NCI-H128 (cell line): ENCODE measurements at regions not wholly inside any gene's neighbourhood (a gene's known extent, or its start where the extent isn't known, plus 50 kb on each side); places are given as distances from the start of the nearest gene placed in this dataset.
"Not testable (repeated sequence)": the region's sequence is repeated elsewhere in the genome, so short reads cannot be mapped to it uniquely, and the experiment has no call there.

ENCODE experiments used
- DNase-seq: peaks from one replicate; lab custom pipeline; 2025; ENCODE audit not compliant: unreplicated experiment; lab: John Stamatoyannopoulos, UW

- no peak for DNase-seq
Measured at GRCh38 chr4:188432328-188432727, 293.1 kb downstream of the TRIML1 start.

GRCh38 chr4:188433741-188434315 lies 294.6 kb downstream of the TRIML1 start:
- no peak for DNase-seq

GRCh38 chr4:188434643-188435042 lies 295.4 kb downstream of the TRIML1 start:
- DNase-seq, result no peak

GRCh38 chr4:188435381-188435780 lies 296.1 kb downstream of the TRIML1 start:
- no peak for DNase-seq

GRCh38 chr4:188437535-188437934 lies 298.3 kb downstream of the TRIML1 start:
- no peak for DNase-seq

GRCh38 chr4:188438391-188438824 lies 299.2 kb downstream of the TRIML1 start:
- DNase-seq, result peak; percentile 50

GRCh38 chr4:188439641-188440311 lies 300.5 kb downstream of the TRIML1 start:
- DNase-seq, result no peak

- no peak for DNase-seq
Measured at GRCh38 chr4:188444500-188444899, 305.3 kb downstream of the TRIML1 start.

- not testable (repeated sequence) for DNase-seq
Measured at GRCh38 chr4:188448996-188449395, 309.8 kb downstream of the TRIML1 start.

- DNase-seq, result no peak
Measured at GRCh38 chr4:188450571-188450970, 311.3 kb downstream of the TRIML1 start.

GRCh38 chr4:188452097-188452496 lies 312.9 kb downstream of the TRIML1 start:
- DNase-seq, result no peak

GRCh38 chr4:188454575-188454974 lies 315.3 kb downstream of the TRIML1 start:
- DNase-seq, result no peak

GRCh38 chr4:188455062-188455752 lies 316.0 kb downstream of the TRIML1 start:
- DNase-seq, result no peak

GRCh38 chr4:188459381-188459780 lies 320.1 kb downstream of the TRIML1 start:
- DNase-seq, result no peak

- DNase-seq, result no peak
Measured at GRCh38 chr4:188463909-188464308, 324.7 kb downstream of the TRIML1 start.

- no peak for DNase-seq
Measured at GRCh38 chr4:188466001-188466400, 326.8 kb downstream of the TRIML1 start.

GRCh38 chr4:188484256-188484655 lies 345.0 kb downstream of the TRIML1 start:
- no peak for DNase-seq

GRCh38 chr4:188485906-188486305 lies 346.7 kb downstream of the TRIML1 start:
- no peak for DNase-seq

GRCh38 chr4:188492886-188493285 lies 353.6 kb downstream of the TRIML1 start:
- DNase-seq, result no peak

- DNase-seq, result no peak
Measured at GRCh38 chr4:188495169-188495568, 355.9 kb downstream of the TRIML1 start.

GRCh38 chr4:188511431-188511830 lies 372.2 kb downstream of the TRIML1 start:
- DNase-seq, result no peak

GRCh38 chr4:188532751-188533150 lies 393.5 kb downstream of the TRIML1 start:
- no peak for DNase-seq
